HG03108 (cell line): ENCODE measurements at regions not wholly inside any gene's neighbourhood (a gene's known extent, or its start where the extent isn't known, plus 50 kb on each side); places are given as distances from the start of the nearest gene placed in this dataset.

Source experiments
- ATAC-seq: cut with Tn5 transposase; IDR thresholded peaks from one replicate; pipeline ENCODE4 v1.9.1; 2021; ENCODE audit warnings: moderate library complexity; ENCODE audit not compliant: unreplicated experiment

DNA sequence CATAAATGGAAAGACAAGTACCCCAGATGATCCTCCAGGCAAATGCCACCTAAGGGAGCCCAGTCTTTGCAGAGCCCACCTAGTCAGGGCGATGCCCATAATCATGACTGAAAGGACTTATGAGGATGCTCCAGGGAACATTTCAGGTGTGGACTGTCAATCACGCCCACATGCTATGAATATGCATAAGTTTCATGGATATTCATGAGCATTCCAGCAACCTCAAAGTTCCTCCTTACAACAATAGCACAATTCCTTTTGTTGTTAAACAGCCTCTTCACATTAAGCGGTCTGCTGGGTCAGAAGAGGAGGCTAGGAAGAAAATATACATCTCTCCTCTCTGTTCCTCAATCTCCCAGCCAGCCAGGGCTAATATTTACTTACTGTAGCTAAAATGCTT is 161.6 kb downstream of the C5orf15 start:
- no peak for ATAC-seq

DNA sequence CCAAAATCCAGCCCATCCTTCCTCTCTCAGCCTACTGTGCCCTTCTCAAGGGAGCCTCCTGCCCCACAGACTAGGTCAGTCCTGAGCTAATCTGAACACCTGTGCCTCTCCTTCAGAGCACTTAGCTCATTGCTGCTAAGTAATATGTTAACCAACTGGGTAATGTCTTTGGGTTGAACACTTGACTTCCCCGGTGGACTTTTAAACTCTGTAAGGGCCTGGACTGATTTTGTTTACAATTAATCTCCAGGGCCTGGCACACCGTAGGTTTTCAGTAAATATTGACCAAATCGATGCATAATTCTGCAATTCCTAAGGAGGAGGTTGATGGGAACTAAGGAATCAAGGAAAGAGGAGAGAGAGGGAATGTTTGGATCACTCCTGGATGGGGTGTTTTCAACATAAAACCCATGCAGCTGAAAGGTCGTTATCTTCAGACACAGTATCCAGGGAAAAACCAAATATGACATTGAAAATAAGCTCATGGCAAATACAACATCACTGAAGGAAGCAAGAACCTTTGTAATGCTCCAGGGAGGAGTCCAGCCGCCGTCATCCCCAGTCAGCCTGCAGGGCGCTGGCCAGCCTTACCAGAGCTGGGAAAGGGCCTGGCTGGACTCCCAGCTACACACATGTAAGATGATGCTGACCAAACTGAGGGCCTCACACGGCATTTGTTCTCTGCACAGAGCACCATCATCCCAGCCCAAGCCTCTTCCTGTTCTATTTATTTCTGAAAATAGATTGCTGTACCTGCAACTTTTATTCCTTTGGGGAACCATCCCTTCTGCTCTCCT is 166.3 kb downstream of the C5orf15 start:
- ATAC-seq: no peak

DNA sequence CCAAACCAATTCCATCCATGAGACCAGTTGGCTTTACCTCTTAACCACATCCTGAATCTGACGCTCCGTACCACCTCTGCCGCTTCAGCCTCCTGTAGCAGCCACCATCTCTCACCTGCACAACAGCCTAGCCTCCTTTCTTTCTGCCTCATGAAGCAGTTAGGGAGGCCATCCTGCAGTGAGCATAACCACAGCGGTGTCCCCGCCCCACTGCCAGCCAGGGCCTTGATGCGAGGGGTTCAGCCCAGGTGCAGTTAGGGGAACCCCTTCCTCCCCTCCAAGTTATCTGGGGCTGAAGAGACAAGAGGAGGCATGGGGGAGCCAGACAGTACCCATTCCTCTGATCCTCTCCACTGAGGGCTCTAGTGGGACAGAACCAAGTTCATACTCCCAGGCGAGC is 167.0 kb downstream of the C5orf15 start:
- ATAC-seq: no peak

DNA sequence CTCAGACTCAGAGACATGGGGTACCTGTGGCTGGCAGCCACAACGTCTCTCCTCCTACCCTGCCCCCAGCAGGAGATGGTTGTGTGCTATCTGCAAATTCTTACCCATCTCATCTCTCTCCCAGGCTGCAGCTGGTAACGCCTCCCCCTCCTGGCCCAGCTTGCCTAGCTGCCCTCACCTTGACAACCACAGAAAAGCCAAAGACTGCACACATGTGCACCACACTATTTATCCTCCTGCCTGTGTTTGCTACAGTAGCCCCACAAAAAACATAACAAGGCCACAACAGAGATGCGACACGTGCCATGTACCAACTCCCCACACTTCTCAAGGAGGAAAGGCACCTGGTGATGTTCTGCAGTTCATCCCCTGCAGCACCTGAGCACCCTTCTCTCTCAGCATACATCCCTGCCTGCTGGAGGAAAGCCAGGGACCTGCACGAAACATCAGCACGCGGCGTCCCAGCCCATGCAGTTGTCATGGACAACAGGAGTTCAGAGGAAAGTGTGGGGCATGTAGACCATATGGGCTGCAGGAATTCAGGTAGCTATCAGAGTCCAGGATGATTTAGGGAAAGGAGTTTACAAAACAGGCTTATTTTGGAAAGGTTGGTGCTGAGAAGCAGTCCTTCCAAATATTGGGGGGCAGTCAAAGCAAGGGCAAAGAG is 168.7 kb downstream of the C5orf15 start:
- ATAC-seq: no peak

DNA sequence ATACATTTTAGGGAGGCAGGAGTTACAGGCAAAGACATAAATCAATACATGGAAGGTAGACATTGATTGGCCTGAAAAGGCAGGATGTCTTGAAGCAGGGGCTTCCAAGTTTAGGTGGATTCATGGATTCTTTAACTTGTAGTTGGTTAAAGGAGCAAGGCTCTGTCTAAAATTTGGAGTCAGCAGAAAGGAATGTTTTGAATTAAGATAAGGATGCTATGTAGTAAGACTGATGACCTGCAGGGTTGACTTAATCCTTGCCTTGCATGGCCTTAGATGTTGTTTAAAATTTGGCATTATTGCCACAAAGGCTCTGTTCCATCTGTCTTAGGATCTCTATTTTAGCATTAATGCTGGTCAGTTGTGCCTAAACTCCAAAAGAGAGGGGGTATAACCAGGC is 171.3 kb downstream of the C5orf15 start:
- ATAC-seq: no peak

DNA sequence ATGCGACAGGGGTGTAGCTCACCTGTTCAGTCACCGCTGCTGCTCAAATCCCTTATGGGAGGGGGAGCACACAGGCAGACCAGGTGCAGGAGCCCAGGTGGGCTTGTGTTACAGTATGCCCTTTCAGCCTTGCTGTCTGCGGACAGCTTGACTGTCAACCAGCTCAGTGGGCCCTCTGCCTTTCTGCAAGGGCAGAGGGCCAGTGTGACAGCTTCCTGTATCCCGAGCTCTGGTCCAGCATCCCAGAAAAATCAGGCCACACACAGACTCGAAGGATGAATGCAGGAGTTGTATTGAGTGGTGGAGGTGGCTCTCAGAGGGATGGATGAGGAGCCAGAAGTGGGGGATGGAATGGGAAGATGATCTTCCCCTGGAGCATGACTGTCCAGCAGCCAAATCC is 172.2 kb downstream of the C5orf15 start:
- no peak for ATAC-seq

DNA sequence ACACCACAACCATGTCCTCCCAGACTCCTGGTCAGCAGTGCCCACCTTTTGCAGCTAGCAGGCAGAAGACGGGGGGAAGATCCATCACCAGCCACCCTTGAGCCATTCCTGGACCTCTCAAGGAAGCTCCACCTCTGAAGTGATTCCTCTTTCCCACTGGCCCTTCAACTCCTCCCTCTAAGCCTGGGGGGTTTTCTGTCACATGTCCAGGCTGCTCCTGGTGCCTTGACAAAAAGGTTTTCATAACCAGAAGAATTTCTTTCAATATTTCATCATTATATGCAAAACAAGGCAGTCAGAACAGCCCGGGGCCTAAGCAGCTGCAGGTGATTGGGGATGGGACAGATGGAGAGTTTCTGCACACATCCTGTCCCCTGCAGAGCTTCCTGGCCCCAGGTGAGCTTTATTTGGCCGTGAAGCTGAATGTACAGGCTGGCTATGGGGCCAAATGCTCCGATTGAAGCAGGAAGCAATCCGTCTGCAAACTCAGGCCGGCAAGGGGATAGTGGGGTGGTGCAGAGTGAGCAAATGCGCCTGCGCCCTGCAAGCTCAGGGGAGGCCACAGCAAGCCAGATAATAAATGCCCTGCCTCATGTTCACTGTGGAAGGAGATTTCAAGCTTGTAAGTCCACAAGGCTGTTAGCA is 173.5 kb downstream of the C5orf15 start:
- ATAC-seq: no peak

DNA sequence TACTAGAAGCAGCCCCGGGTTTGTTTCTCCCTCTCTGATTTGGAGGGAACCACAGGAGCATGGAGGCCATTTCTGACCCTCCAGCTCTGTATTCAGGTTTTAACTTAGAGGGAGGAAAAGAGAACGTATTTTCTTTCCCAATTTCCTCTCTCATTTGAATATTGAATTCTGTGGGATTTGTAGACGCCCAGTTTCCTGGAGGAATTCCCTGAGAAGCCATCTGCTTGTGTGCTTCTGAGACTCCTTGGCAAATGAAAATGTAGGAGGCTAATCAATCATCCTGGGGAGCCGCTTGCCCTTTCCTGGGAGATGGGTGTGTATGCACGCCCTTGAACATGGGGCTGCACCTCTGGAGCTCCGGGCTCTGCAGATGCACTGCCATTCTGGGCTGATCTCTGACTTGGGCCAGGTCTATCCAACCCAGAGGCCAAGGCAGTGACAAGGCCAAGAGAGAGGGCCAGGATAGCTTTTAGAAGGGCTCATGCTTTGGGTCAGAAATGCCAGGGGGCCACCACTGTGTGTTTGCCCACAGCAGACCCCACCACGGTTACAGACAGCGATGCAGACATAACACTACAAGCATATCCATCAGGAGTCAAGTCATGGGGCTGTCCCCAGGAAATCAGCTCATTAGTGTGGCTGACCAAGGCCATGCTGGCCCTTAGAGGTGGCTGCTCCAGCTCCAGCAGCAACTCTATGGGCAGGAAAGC is 174.5 kb downstream of the C5orf15 start:
- no peak for ATAC-seq

DNA sequence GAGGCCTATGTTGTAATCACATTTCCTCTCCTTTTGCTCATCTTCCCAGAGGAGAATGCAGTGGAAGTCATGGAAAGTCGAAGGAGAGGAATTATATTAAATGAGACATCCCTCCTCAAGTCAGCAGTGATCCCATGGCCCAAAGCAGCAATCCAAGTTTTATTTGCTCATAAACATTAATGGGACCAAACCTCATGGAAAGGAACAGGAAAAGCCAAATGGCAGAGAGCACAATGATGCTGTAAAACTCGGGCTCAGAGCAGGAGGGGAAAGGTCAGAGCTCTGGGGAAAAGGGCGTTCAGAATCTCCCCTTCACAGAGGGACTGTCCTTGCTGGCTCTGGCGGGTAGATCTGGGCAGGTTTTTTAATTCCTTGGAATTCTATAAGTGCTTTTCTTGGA is 175.8 kb downstream of the C5orf15 start:
- no peak for ATAC-seq

DNA sequence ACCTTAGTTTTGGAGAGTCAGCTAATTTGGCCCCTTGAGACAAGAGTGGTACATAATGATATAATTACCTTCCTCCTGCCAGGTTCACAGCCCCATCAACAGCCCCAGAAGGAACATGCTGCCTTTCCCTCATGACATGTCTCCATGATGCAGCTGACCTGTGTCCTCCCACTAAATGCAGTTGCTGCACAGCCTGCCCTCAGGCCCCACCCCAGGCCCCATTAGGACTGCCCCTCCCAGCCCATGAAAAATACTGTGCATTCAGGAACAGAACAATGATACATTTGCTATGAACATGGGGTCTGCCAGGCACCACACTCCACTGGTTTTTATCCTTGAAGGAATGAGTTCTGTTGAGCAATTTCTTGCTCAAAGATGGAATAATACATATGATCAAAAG is 176.4 kb downstream of the C5orf15 start:
- no peak for ATAC-seq

DNA sequence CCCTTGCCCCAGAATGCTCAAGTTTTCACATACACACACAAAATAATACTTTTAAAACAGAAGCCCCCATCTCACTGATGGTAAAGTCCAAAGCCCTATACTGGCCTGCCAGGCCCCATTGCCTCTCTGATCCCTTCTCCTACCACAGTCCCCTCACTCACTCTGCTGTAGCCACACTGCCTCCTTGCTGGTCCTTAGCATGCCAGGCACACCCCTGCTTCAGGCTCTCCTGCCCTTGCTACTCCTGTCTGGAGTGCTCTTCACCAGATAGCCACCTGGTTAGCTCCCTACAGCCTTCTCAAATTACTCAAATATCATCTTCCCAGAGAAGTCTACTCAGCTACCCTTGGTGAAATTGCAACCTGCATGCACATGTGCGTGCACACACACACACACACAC is 177.5 kb downstream of the C5orf15 start:
- ATAC-seq: no peak

DNA sequence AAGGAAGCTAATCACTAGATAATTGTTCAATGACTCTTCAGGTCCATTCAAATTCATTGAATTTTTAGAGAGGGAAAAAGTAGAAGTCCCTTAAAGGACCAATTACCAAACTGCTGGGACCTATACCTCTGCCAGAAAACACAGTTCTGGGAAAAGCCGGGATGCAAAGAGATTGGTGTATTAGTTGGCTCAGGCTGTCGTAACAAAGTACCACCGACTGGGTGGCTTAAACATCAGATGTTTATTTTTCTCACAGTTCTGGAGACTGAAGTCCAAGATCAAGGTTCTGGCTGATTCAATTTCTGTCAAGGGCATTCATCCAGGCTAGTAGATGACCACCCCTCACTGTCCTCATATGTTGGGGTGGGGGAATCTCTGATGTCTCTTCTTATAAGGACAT is 177.1 kb upstream of the FSTL4 start:
- no peak for ATAC-seq

DNA sequence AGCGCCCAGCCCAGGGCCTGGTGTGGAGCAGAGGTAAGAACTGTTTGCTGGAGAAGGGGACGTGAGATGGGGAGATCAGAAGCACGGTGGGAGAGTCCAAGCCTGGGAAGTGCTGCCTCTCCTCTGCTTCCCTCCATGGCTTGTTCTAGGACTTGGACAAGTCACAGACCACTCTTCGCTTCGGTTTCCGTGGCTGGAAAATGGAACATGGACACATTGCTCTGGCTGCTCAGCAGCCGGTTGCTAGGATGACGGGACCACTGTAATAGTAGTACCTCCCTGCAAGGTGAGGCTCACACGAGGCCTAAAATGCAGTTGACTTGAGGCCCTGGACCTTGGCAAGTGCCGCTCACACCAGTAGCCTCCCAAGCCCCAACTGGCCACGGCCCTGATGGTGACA is 175.8 kb upstream of the FSTL4 start:
- no peak for ATAC-seq

DNA sequence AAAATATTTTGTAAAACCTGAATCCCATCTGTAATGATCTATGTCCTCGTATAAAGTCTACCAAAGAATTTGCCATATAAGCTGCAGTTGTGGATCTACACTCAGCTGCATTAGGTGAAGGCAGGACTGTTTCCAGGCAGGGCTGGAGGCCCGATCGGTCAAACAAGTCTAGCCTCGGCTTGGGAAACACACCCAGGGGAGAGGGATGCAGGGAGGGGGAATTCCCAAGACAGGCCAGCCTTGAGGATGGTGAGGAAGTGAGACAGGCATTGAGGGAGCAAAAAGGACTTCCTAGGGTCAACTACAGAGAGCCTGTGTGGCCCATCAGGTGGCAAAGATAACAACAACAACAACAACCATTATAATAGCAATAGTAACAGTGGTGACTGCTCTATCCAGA is 174.1 kb upstream of the FSTL4 start:
- no peak for ATAC-seq

DNA sequence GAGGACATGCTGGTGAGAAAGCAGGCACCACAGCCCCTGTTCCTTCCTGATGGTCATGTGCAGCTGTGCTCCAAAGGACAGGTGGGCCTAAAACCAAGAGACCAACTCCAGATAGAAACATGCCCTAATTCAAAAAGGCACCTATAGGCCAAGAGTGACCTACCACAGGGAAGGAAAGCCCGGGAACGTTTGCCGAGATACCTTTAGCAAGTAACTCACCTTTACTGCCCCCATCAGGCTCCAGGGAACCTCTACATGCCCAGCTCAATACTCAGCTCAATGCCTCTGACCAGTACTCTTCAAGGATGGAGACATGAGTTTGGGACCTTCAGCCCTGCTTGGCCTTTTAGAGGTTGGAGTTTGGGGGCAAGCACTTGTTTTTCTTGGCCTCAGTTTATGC is 172.8 kb upstream of the FSTL4 start:
- ATAC-seq: no peak

DNA sequence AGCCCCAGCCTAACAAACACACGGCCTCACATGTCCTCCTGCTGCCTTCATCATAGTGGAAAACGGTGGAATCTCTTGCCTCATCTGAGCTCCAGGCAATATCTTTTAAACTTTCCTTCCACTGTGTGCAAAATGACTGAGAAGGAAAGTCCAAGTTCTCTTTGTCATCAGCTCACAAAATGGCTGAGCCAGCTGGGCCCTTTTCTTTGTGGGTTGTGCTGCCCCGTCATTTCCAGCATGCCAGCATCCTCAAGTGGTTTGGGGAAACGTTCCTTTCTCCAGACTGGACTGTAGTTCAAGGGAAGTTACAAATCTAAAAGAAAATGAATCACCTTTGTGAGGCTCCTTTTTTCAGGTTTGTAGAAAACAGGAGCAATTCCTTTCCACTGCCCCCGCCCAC is 171.1 kb upstream of the FSTL4 start:
- no peak for ATAC-seq

DNA sequence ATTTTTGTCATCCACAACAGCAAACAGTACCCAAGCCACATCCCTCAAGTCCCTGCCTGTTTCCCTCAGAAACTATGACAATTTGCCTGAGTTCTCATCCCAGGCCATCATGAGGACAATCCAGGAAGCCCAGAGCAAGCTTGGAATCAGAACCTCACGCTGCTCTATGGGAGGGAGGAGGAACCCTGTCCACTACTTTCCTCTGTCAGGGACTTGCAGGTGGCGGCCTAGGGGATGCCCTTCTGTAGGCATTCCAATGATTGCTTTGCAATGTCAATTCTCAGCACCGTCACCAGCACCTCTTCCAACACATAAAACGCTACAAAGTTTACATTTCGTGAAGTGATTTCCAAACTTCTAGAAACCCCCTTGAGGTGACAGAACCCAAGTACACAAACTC is 170.4 kb upstream of the FSTL4 start:
- ATAC-seq: no peak

DNA sequence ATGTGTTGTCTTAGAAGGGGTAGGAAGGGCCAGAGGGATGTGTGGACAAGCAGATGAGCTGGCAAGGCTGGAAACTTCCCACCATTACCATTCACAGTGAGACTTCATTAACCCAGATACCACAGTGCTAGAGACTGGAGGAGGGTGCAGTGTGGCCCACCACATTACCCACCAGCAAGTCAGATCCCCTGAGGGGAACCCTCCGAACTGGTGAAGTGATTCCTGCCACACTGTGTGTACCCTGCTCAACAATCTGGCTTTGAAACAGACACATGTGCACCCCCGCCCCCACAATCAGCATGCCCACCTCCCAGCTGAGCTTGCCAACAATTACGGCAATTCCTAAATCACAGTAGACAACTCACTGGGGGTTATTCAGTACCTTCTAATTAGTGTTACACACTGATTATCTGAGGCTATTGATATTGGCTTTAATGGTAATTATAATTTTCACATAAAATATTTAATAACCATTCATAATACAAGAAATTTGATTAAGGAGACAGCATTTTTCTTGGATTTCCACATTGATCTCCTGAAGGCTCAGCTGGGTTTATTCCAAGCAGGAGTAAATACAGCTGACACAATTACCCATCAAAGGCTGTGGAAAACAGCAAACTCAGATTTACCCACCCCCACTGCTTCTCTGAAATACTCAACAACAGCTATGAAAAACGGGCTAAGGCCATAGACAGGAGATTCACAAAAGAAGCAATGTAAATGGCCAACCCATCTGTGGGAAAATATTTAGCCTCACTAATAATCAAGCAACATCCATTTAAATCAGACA is 169.3 kb upstream of the FSTL4 start:
- ATAC-seq: no peak

DNA sequence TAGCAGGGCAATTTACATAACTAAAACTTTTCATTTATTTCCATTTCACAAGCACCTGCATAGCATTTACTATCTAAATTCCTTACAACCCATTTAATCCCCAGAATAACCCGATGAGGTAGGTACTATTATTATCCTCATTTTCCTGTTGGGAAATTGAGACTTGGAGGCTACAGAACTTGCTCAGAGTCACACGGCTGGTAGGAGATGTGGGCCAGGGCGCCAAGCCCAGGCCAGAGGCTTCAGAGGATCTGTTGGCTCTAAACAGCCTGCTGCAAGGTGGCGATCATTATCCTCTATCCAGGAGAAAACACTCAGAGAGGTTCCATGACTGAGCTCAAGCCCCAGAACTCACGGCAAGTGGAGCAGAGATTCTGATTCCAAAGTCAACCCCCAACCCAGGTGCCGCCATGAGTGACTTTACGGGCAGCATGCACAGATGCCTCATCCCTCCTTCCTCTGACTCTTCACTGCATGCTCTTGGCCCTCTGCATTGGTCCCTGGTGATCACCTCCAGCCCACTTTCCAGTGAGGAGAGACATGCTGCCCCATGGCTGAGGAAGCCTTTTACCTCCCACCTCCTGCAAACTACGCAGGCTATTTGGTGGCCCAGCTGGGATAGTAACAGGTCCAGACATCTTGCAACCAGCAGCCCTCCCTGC is 168.4 kb upstream of the FSTL4 start:
- ATAC-seq: no peak

DNA sequence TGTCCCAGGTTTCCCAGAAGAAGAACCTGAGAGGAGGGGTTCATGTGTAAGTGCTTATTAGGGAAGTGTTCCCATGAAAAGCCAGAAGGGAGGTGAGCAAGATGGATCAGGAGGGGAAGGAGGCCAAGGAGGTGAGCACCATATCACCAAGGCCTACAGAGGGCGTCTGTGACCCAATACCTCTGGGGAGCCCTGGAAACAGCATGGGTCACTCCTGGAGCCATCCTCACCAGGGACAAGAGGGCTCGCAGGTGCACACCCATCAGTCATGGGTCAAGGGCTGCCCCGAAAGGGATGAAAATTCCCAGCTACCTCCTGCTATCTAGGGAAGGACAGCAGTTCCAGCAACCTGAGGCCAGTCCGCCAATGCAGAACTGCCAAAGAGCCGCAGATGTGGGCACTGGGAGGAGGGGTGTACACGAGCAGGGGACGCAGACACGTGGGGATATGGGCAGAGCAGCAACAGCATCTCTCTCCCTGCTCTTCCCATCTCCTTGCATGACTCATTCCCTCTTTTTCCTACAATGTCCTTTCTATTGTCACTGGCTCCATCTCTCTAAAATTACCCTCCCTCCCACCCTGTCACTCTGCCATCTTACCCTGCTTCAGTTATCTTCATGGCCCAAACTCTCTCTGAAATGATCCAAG is 167.6 kb upstream of the FSTL4 start:
- no peak for ATAC-seq
